DMS79 (cell line): ENCODE measurements at regions not wholly inside any gene's neighbourhood (a gene's known extent, or its start where the extent isn't known, plus 50 kb on each side); places are given as distances from the start of the nearest gene placed in this dataset.

Experiments used
- DNase-seq: peaks from one replicate; lab custom pipeline; 2025; lab: John Stamatoyannopoulos, UW

GRCh38 chr2:19846567-19846966, 55.2 kb downstream of the TTC32 start:
- no peak for DNase-seq

- no peak for DNase-seq
Observed at GRCh38 chr2:19846030-19846429, 55.8 kb downstream of the TTC32 start.

GRCh38 chr2:19845323-19845920, 56.4 kb downstream of the TTC32 start:
- DNase-seq, result no peak

GRCh38 chr2:19844750-19845149, 57.0 kb downstream of the TTC32 start:
- no peak for DNase-seq

- DNase-seq, result no peak
Observed at GRCh38 chr2:19843992-19844515, 57.7 kb downstream of the TTC32 start.

- DNase-seq, result no peak
Observed at GRCh38 chr2:19841918-19842693, 59.7 kb downstream of the TTC32 start.

GRCh38 chr2:19839438-19839837, 62.3 kb downstream of the TTC32 start:
- DNase-seq, result no peak

GRCh38 chr2:19838616-19839015, 63.2 kb downstream of the TTC32 start:
- DNase-seq, result no peak

- DNase-seq, result no peak
Observed at GRCh38 chr2:19837235-19837766, 64.5 kb downstream of the TTC32 start.

- no peak for DNase-seq
Observed at GRCh38 chr2:19835781-19836281, 66.0 kb downstream of the TTC32 start.

GRCh38 chr2:19833978-19834377, 67.8 kb downstream of the TTC32 start:
- no peak for DNase-seq

GRCh38 chr2:19829672-19830071, 72.1 kb downstream of the TTC32 start:
- DNase-seq, result no peak

- DNase-seq, result no peak
Observed at GRCh38 chr2:19826874-19827273, 74.9 kb downstream of the TTC32 start.

- DNase-seq, result no peak
Observed at GRCh38 chr2:19823507-19823906, 78.3 kb downstream of the TTC32 start.

- DNase-seq, result no peak
Observed at GRCh38 chr2:19819097-19820065, 82.4 kb downstream of the TTC32 start.

GRCh38 chr2:19818543-19818942, 83.2 kb downstream of the TTC32 start:
- DNase-seq, result no peak

- DNase-seq, result no peak
Observed at GRCh38 chr2:19818039-19818438, 83.7 kb downstream of the TTC32 start.

GRCh38 chr2:19815746-19816145, 86.0 kb downstream of the TTC32 start:
- DNase-seq, result no peak

GRCh38 chr2:19812166-19812565, 89.6 kb downstream of the TTC32 start:
- no peak for DNase-seq

GRCh38 chr2:19811186-19811585, 90.6 kb downstream of the TTC32 start:
- DNase-seq, result no peak

GRCh38 chr2:19810637-19811036, 91.1 kb downstream of the TTC32 start:
- DNase-seq, result no peak

GRCh38 chr2:19810148-19810547, 91.6 kb downstream of the TTC32 start:
- no peak for DNase-seq
